HG02981 (cell line): ENCODE measurements at regions not wholly inside any gene's neighbourhood (a gene's known extent, or its start where the extent isn't known, plus 50 kb on each side); places are given as distances from the start of the nearest gene placed in this dataset.

Experiments used
- ATAC-seq: cut with Tn5 transposase; IDR thresholded peaks from one replicate; pipeline ENCODE4 v1.9.1; 2021; ENCODE audit warnings: mild to moderate bottlenecking, moderate library complexity; ENCODE audit not compliant: unreplicated experiment

- no peak for ATAC-seq
These were observed 219.2 kb upstream of the NAALADL2 start for GRCh38 chr3:174639970-174640369.

GRCh38 chr3:174640932-174641331 lies 218.2 kb upstream of the NAALADL2 start:
- ATAC-seq = no peak

GRCh38 chr3:174644287-174644686 lies 214.8 kb upstream of the NAALADL2 start:
- ATAC-seq = no peak

DNA sequence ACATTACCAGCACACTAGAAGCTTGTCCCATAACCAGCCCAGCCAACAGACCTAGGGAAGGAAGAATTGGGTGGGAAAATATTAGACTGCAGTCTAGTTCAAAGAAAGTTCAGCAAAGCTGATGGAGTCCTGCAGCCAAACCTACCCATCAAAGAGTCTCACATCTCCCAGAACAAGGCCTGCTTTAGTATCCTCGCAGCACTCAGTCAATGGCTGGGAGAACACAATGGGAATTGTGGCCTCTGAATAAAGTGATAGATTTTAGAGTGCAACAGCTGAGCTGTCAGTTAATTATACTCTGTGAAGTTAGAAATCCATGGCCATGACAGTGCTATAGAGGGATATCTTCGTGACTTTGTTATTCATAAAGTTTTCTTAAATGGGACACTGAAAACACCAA lies 207.2 kb upstream of the NAALADL2 start:
- ATAC-seq = no peak

- ATAC-seq = no peak
These were observed 199.6 kb upstream of the NAALADL2 start for GRCh38 chr3:174659511-174659910.

- no peak for ATAC-seq
These were observed 196.5 kb upstream of the NAALADL2 start for GRCh38 chr3:174662653-174663052.

GRCh38 chr3:174667386-174667785 lies 191.7 kb upstream of the NAALADL2 start:
- no peak for ATAC-seq

DNA sequence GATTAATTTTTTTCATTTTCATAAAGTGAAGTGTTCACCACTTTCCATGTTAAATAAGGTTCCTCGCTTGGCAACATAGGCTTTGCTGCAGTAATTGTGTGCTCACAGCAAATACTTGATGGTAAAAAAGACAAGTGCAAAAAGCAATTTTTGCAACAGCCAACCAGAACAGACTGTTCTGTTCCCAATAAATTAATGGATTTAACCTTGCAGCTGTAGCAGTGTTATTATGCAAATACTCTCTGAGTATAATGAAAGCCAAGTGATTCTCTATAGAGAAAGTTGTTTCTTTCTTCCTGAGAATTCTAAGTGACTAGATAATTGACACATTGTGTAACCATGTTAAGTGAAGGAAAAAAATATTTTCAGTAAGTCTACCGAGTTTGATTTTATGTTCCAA lies 183.7 kb upstream of the NAALADL2 start:
- no peak for ATAC-seq

DNA sequence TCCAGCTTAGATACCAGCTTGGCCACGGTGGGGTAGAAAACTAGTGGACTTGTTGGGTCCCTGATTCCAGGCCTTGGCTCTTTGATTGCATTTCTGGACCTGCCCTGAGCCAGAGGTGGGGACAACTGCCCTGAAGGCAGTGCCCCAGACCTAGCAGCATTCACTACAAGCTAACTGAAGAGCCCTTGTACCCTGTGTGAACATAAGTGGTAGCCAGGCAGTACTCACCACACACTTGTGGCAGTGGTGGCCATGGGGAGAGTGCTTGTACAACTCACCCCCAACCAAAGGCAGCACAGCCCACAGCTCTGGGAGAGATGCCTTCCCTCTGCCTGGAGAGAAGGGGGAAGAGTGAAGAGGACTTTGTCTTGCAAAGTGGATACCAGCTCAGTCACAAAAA lies 177.3 kb upstream of the NAALADL2 start:
- no peak for ATAC-seq

- ATAC-seq = no peak
These were observed 173.3 kb upstream of the NAALADL2 start for GRCh38 chr3:174685796-174686195.

DNA sequence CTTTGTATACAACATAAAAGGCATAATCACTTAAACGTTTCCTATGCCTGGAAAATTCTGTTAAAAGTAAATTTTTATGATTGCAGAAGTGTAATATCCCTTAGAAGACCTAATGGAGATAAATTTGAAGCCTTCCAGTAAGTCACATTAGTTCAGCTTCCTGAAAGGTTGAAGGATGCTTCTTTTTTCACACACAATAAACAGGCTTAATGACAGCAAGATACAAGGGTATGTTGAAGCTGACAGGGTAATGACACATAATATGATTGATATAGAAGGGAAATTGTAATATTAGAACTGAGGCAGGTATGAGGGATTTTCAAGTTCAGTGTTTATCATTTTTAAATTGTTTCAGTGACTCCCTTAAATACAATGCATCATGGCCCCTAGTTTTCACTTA lies 161.8 kb upstream of the NAALADL2 start:
- ATAC-seq = no peak

DNA sequence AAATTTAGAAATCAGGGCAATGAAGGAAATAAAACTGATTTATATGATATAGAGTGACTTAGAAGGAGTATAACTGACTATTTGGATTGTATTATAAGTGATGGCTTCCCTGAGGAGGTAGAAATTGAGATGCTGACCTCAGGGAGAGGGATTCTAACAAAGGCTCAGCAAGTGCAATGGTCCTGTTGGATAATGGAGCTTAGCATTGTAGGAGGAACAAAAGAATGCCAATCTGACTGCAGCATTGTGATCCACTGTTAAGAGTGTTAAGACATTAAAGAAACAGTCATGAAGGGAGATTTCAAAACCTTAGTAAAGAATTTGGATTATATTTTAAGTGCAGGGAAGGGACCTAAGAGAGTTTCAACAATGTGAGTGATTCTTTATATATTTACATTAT lies 158.4 kb upstream of the NAALADL2 start:
- ATAC-seq = no peak

DNA sequence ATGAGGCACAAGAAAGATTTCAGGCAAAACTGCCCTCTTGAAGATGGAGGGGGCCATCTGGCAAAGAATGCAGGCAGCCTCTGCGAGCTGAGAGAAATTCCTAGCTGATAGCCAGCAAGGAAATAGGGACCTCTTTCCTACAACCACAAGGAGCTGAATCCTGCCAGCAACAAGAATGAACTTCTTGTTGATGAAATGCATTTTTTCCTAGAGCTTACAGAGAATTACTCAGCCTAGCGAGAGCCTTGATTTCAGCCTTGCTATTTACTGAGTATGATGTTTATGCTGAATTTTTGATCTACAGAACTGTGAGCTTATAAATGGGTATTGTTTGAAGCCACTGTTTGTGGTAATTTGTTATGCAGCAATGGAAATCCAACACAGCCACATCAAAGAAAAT lies 148.5 kb upstream of the NAALADL2 start:
- ATAC-seq = no peak

DNA sequence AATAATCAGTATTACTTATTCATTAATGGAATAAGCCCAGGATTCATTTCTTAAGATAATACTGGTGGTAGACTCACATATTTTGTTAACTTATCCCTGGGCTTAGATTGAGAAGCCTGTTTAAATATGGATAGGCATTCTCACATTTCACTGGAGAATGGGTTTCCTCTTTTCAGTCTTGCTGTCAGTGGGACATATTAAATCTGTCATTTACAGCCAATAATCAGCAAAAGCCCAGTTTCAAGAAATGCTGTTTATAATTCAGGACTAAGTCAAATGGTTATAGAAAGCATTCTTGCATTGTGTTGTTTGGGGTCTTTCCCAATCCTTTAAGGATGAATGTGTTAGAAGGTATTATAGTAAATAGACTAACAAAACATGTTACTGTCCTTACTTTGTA lies 143.7 kb upstream of the NAALADL2 start:
- no peak for ATAC-seq

GRCh38 chr3:174716956-174717505 lies 142.1 kb upstream of the NAALADL2 start:
- no peak for ATAC-seq

DNA sequence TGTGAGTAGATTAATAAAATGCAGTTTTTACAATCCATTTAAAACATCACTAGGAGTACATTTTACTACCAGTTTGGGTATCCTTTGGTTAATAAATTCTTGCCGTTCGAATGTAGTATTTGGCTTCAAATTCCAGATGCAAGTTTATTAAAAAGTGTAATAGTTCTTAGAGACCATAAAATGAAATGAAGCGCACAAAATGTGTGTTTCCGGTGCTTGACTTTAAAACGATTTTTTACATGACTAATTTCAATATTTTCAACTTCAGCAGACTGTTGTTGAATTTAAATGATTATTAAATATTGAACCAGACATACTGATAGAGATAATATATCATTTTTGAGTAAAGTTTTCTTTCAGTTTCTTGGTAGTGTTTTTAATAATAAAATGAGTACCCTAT lies 138.4 kb upstream of the NAALADL2 start:
- no peak for ATAC-seq

DNA sequence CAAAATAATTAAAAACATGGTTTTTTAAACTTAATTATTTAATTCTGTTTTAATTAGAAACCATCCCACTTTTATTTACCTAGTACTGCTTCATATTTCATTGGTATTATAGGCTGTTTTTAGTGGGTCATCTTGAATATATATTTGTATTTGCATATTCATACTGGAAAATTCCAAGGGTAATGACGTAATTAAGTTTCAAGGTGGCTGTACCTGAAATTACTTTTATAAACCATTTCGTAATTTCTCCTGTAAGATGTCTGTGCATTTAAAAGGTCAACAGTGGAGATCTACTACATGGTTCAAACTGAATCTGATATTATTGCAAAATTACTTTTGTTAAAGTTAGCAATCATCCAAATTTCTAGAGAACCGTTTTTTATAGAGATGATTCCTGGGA lies 133.8 kb upstream of the NAALADL2 start:
- no peak for ATAC-seq

DNA sequence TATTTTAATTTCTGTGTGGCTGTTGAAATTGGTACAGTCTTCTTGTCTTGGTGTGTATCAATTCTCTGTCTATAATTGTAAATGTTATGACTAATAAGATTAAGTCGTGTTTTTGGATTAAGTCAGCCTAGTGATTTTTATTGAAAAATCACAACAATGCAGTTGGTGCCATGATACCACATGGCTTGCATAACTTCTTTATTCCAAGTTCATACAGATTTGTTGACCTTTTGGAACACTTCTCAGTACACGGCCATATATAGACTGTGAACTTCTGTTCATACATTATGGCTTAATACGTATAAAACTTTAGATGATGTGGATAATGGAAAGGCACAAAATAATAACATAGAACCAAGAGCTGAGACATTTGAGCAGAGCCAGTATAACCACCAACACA lies 121.2 kb upstream of the NAALADL2 start:
- no peak for ATAC-seq

DNA sequence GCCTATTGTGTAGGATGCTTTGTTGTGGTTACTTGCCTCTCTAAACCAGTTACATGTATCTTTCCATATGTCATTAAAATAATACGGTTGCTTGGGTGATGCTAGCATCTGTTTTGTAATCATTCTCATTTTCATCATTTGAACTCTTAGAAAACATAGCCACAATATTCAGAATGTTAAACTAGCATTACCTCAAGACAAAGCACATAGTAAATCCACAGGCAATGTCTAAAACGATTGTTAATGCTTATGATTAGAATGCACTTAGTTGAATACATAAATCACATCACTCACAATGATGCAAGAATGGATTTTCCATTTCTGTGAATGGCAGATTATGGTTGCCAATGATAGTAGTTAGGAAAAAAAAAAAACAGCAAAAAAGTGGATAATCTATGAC lies 110.0 kb upstream of the NAALADL2 start:
- no peak for ATAC-seq

DNA sequence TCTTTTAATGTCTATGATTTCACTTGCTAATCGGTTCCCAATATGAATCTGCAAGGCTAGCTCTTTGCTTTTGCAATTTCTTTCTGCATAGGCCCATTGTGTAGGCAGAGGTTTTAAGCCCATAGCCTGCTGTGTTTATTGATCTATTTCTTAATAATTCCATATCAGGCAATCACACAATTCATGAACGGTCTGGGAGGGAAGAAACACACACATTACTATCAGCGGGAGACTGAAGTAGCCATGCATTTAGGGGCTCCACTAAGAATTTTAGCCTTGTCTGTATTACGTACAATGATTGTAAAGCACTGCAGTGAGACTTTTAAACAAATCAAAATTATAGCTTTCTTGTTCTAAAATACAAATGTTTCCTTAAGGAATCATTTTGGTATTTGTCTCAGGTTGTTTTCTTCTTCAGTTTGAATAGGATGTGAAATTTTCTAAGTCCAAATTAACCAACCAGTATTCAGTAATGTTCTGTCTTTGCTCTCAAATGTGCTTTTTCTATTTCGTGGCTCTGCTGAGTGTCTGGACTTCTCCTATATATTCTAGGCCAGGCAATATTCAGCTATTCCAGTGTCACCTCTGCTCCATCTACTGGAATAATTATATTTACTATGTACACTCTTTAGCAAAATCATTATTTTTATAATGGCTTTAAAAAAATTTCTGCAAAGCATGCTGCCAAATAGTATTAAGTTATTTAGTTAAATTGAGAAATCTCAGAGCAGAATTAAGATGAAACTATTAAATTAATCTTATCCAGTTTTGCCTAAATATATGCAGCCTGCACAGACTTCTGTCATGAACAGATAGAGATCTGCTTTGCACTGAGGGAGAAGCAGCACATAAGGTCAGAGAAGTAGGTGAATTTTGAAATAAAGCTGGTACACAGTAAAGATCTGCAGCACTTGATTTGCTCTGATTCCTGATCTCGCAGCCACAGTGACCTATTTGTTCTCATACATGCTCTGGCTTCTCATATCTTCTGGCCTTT lies 103.0 kb upstream of the NAALADL2 start:
- ATAC-seq = no peak

DNA sequence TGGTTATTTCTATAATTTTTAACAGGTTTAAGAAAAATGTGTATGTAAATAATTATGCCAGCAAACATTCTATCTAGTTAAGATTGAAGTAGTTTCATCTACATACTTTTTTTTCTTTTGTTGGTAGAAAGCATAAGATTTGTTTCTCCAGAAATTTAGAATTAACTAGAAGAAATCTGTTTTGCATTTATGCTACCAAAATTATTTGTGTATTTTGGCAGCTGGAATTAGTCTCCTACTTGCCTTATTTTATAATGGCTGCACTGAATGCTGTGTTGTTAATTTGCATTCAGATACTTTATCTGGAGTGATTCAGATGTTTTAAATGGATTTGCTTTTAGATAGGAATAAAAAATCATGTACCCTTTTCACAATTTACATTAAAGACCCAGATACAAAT lies 100.2 kb upstream of the NAALADL2 start:
- no peak for ATAC-seq

GRCh38 chr3:174767406-174767805 lies 91.7 kb upstream of the NAALADL2 start:
- ATAC-seq = no peak
